ENCODE measurements at regions not wholly inside any gene's neighbourhood (a gene's known extent, or its start where the extent isn't known, plus 50 kb on each side); places are given as distances from the start of the nearest gene placed in this dataset.
"Not testable (repeated sequence)": the region's sequence is repeated elsewhere in the genome, so short reads cannot be mapped to it uniquely, and the experiment has no call there.

- no peak overlapping the region for H3K4me3 ChIP-seq (ENCODE audit: low read length)
- DNase-seq (ENCODE audit: low read depth, low spot score): no peak
These were observed 610.0 kb downstream of the TAF11L14 start for GRCh38 chr5:18244309-18244708.

GRCh38 chr5:18252559-18252958 is 618.3 kb downstream of the TAF11L14 start:
- H3K4me3 ChIP-seq (ENCODE audit: low read length): no peak overlapping the region
- no peak for DNase-seq (ENCODE audit: low read depth, low spot score)

GRCh38 chr5:18264126-18264882 is 630.0 kb downstream of the TAF11L14 start:
- no peak for DNase-seq (ENCODE audit: low read depth, low spot score)

GRCh38 chr5:18270635-18271338 is 636.5 kb downstream of the TAF11L14 start:
- no peak for DNase-seq (ENCODE audit: low read depth, low spot score)
- no peak overlapping the region for H3K4me3 ChIP-seq (ENCODE audit: low read length)

More at GRCh38 chr5:18264126-18264882, 630.0 kb downstream of the TAF11L14 start:
- no peak overlapping the region for H3K4me3 ChIP-seq (ENCODE audit: low read length)

GRCh38 chr5:18276939-18277338 is 642.7 kb downstream of the TAF11L14 start:
- no peak for DNase-seq (ENCODE audit: low read depth, low spot score)
- no peak overlapping the region for H3K4me3 ChIP-seq (ENCODE audit: low read length)

GRCh38 chr5:18281947-18282581 is 647.8 kb downstream of the TAF11L14 start:
- H3K4me3 ChIP-seq (ENCODE audit: low read length): no peak overlapping the region
- peak; percentile 4 for DNase-seq (ENCODE audit: low read depth, low spot score)

GRCh38 chr5:18285257-18285656 is 651.0 kb downstream of the TAF11L14 start:
- DNase-seq (ENCODE audit: low read depth, low spot score): no peak
- H3K4me3 ChIP-seq (ENCODE audit: low read length): no peak overlapping the region

GRCh38 chr5:18292146-18292545 is 657.9 kb downstream of the TAF11L14 start:
- no peak for DNase-seq (ENCODE audit: low read depth, low spot score)
- H3K4me3 ChIP-seq (ENCODE audit: low read length): no peak overlapping the region

- not testable (repeated sequence) for DNase-seq (ENCODE audit: low read depth, low spot score); H3K4me3 ChIP-seq (ENCODE audit: low read length)
These were observed 661.4 kb downstream of the TAF11L14 start for GRCh38 chr5:18295696-18296095.

GRCh38 chr5:18299166-18299565 is 664.9 kb downstream of the TAF11L14 start:
- DNase-seq (ENCODE audit: low read depth, low spot score): no peak
- H3K4me3 ChIP-seq (ENCODE audit: low read length): no peak overlapping the region

- DNase-seq (ENCODE audit: low read depth, low spot score): peak; percentile 8
- no peak overlapping the region for H3K4me3 ChIP-seq (ENCODE audit: low read length)
These were observed 671.1 kb downstream of the TAF11L14 start for GRCh38 chr5:18305288-18305924.

GRCh38 chr5:18311266-18311665 is 677.0 kb downstream of the TAF11L14 start:
- DNase-seq (ENCODE audit: low read depth, low spot score): no peak
- H3K4me3 ChIP-seq (ENCODE audit: low read length): no peak overlapping the region

GRCh38 chr5:18312016-18312415 is 677.8 kb downstream of the TAF11L14 start:
- no peak for DNase-seq (ENCODE audit: low read depth, low spot score)

GRCh38 chr5:18314192-18314778 is 680.0 kb downstream of the TAF11L14 start:
- H3K4me3 ChIP-seq (ENCODE audit: low read length): no peak overlapping the region
- peak; percentile 16 for DNase-seq (ENCODE audit: low read depth, low spot score)

More at GRCh38 chr5:18312016-18312415, 677.8 kb downstream of the TAF11L14 start:
- H3K4me3 ChIP-seq (ENCODE audit: low read length): no peak overlapping the region

- no peak for DNase-seq (ENCODE audit: low read depth, low spot score)
- H3K4me3 ChIP-seq (ENCODE audit: low read length): no peak overlapping the region
These were observed 687.1 kb downstream of the TAF11L14 start for GRCh38 chr5:18321262-18321942.

- H3K4me3 ChIP-seq (ENCODE audit: low read length): no peak overlapping the region
- no peak for DNase-seq (ENCODE audit: low read depth, low spot score)
These were observed 689.6 kb downstream of the TAF11L14 start for GRCh38 chr5:18323891-18324290.

GRCh38 chr5:18325431-18325830 is 691.2 kb downstream of the TAF11L14 start:
- no peak for DNase-seq (ENCODE audit: low read depth, low spot score)
- H3K4me3 ChIP-seq (ENCODE audit: low read length): no peak overlapping the region

GRCh38 chr5:18329328-18329727 is 695.1 kb downstream of the TAF11L14 start:
- DNase-seq (ENCODE audit: low read depth, low spot score): no peak

GRCh38 chr5:18333841-18334240 is 699.6 kb downstream of the TAF11L14 start:
- H3K4me3 ChIP-seq (ENCODE audit: low read length): no peak overlapping the region
- DNase-seq (ENCODE audit: low read depth, low spot score): no peak

More at GRCh38 chr5:18329328-18329727, 695.1 kb downstream of the TAF11L14 start:
- no peak overlapping the region for H3K4me3 ChIP-seq (ENCODE audit: low read length)
